ENCODE measurements at regions not wholly inside any gene's neighbourhood (a gene's known extent, or its start where the extent isn't known, plus 50 kb on each side); places are given as distances from the start of the nearest gene placed in this dataset.
"Not testable (repeated sequence)": the region's sequence is repeated elsewhere in the genome, so short reads cannot be mapped to it uniquely, and the experiment has no call there.

GRCh38 chr3:110440066-110440653 is 631.5 kb upstream of the NECTIN3 start:
- not testable (repeated sequence) for TF ChIP-seq POLR2A, CTCF (IDR thresholded peaks at IDR 0.05)

Data from uterus (tissue), 2 donors.